ENCODE measurements at regions not wholly inside any gene's neighbourhood (a gene's known extent, or its start where the extent isn't known, plus 50 kb on each side); places are given as distances from the start of the nearest gene placed in this dataset.

- H3K9me3 ChIP-seq (replicated peaks in 1 of 11): peaks cover 0 to 5% (median 0%) of the 10 kb centered on the region in 11 experiments; a peak in 1 of 22 replicates
- no peak overlapping the region for H3K4me2 ChIP-seq
- H3K27ac ChIP-seq: no peak overlapping the region; a peak in 1 of 22 replicates
- H3K4me3 ChIP-seq: no peak overlapping the region
- H4K20me1 ChIP-seq: no peaks in the 10 kb centered on the region
- no peaks in the 10 kb centered on the region for H3K4me1 ChIP-seq
- no peak for TF ChIP-seq Cebpa-rat (IDR thresholded peaks at IDR 0.05)
- H3K9ac ChIP-seq: no peak overlapping the region
- no peaks in the 10 kb centered on the region for H3K36me3 ChIP-seq
- H3K27me3 ChIP-seq: no peaks in the 10 kb centered on the region
Observed at GRCh38 chr2:152846697-152847470, 128.5 kb downstream of the ARL6IP6 start.

- no peaks in the 10 kb centered on the region for H3K27me3 ChIP-seq
- no peak overlapping the region for H3K27ac ChIP-seq
- H3K4me3 ChIP-seq: no peak overlapping the region
- H3K36me3 ChIP-seq: no peaks in the 10 kb centered on the region
- no peak for TF ChIP-seq Cebpa-rat (IDR thresholded peaks at IDR 0.05)
- no peak overlapping the region for H3K4me2 ChIP-seq
- peaks cover 0 to 2% (median 0%) of the 10 kb centered on the region in 11 experiments; a peak in 2 of 22 replicates for H3K9me3 ChIP-seq (replicated peaks in 1 of 11)
- no peaks in the 10 kb centered on the region for H4K20me1 ChIP-seq
- no peak overlapping the region for H3K9ac ChIP-seq
- H3K4me1 ChIP-seq: no peaks in the 10 kb centered on the region; a peak in 1 of 20 replicates
Observed at GRCh38 chr2:152835674-152836073, 117.3 kb downstream of the ARL6IP6 start.

GRCh38 chr2:152827944-152828343 lies 109.5 kb downstream of the ARL6IP6 start:
- H3K4me2 ChIP-seq: peak overlapping the region in 7 of 11 experiments; percentile 3 to 52 (median 35); a peak in 7 of 22 replicates
- H3K27me3 ChIP-seq: no peaks in the 10 kb centered on the region
- no peak overlapping the region for H3K4me3 ChIP-seq
- H3K27ac ChIP-seq: peak overlapping the region in 9 of 11 experiments; percentile 61 to 88 (median 83); a peak in 18 of 22 replicates
- no peaks in the 10 kb centered on the region for H4K20me1 ChIP-seq
- peaks cover 13 to 33% (median 23%) of the 10 kb centered on the region in 10 experiments; a peak in 19 of 20 replicates for H3K4me1 ChIP-seq
- H3K9me3 ChIP-seq (replicated peaks in 1 of 11): peaks cover 0 to 15% (median 4%) of the 10 kb centered on the region in 11 experiments; a peak in 7 of 22 replicates
- no peak for TF ChIP-seq Cebpa-rat (IDR thresholded peaks at IDR 0.05)
- no peaks in the 10 kb centered on the region for H3K36me3 ChIP-seq
- H3K9ac ChIP-seq: peak overlapping the region in 8 of 11 experiments; percentile 28 to 69 (median 59); a peak in 14 of 22 replicates

DNA sequence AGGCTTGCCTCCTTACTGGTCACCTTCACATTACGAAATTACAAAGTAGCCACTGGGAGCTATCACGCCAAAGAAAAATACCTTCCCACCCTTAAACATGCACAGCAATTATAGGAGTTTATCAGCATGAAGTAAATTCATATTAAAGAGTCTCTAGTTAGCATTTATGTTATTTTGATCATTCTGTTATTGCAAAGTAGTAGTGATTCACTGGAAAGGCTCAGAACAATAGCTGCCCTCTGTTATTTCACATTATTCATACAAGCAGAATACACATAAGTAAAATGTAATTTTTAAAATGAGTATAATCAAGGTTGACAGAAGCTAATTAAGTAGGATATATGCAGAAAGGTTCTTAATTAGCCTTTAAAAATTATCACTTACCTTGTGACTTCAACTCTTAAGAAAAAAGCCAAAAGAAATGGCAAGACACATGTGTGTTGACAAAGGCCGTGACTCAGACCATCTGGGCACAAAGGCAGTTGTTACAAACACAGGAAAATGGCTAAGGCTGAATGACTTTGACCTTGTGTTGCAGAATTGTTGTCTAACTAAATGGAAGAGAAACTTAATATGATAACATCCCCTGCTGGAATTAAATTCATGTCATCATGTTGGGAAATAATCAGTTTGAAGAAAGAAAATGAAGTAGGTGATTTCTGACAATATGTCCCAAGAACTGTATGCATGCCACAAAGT lies 108.3 kb downstream of the ARL6IP6 start:
- Histone ChIP-seq H3K36me3 (no peaks in the 10 kb centered on the region), H3K4me2 (peak overlapping the region; percentile 3 to 52 (median 30); a peak in 17 of 22 replicates), H3K27ac (peak overlapping the region in 9 of 11 experiments; percentile 61 to 88 (median 83); a peak in 18 of 22 replicates), H4K20me1 (no peaks in the 10 kb centered on the region), H3K27me3 (no peaks in the 10 kb centered on the region), H3K9ac (peak overlapping the region in 8 of 11 experiments; percentile 32 to 69 (median 59); a peak in 13 of 22 replicates), H3K4me1 (peaks cover 13 to 33% (median 23%) of the 10 kb centered on the region in 10 experiments; a peak in 19 of 20 replicates), H3K9me3 (replicated peaks in 1 of 11) (peaks cover 0 to 15% (median 4%) of the 10 kb centered on the region in 11 experiments; a peak in 7 of 22 replicates), H3K4me3 (no peak overlapping the region)
- TF ChIP-seq Cebpa-rat (IDR thresholded peaks at IDR 0.05): peak in 8 of 11 experiments; percentile 35 to 88 (median 80); a peak in 12 of 22 replicates

DNA sequence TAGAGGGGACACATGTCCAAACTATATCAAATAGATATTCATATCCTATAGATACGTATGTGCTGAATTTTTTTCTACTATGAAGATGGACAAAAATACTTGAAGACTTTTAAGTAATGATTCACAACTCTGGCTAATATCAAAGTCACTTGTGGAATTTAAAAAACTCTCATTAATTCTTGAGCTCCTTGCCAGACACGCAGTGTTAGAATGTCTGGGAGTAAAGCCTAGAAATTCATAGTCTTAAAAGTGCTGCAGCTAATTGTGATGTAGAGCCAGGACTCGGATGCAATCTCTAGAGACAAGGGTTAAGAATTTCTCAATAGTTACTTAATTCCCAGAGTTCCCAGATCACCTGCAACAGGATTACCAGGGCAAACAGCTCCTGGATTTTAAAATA lies 107.4 kb downstream of the ARL6IP6 start:
- Histone ChIP-seq H3K27ac (peak overlapping the region in 9 of 11 experiments; percentile 61 to 88 (median 83); a peak in 18 of 22 replicates), H3K9ac (peak overlapping the region in 3 of 11 experiments; percentile 16 to 39 (median 32); a peak in 2 of 22 replicates), H3K4me3 (no peak overlapping the region), H3K4me2 (peak overlapping the region in 6 of 11 experiments; percentile 3 to 49 (median 32); a peak in 8 of 22 replicates), H4K20me1 (no peaks in the 10 kb centered on the region), H3K4me1 (peaks cover 13 to 33% (median 23%) of the 10 kb centered on the region in 10 experiments; a peak in 19 of 20 replicates), H3K36me3 (no peaks in the 10 kb centered on the region), H3K27me3 (no peaks in the 10 kb centered on the region), H3K9me3 (replicated peaks in 1 of 11) (peaks cover 0 to 15% (median 4%) of the 10 kb centered on the region in 11 experiments; a peak in 8 of 22 replicates)
- no peak for TF ChIP-seq Cebpa-rat (IDR thresholded peaks at IDR 0.05)

- no peaks in the 10 kb centered on the region for H3K36me3 ChIP-seq
- no peak overlapping the region for H3K4me2 ChIP-seq
- no peaks in the 10 kb centered on the region for H3K27me3 ChIP-seq
- peak overlapping the region in 7 of 11 experiments; percentile 1 to 38 (median 6); a peak in 6 of 22 replicates for H3K27ac ChIP-seq
- no peak overlapping the region for H3K9ac ChIP-seq
- peaks cover 0 to 15% (median 4%) of the 10 kb centered on the region in 11 experiments; a peak in 8 of 22 replicates for H3K9me3 ChIP-seq (replicated peaks in 1 of 11)
- H4K20me1 ChIP-seq: no peaks in the 10 kb centered on the region
- TF ChIP-seq Cebpa-rat (IDR thresholded peaks at IDR 0.05): no peak
- H3K4me3 ChIP-seq: no peak overlapping the region
- H3K4me1 ChIP-seq: peaks cover 13 to 24% (median 19%) of the 10 kb centered on the region in 10 experiments; a peak in 19 of 20 replicates
Observed at GRCh38 chr2:152823905-152824304, 105.5 kb downstream of the ARL6IP6 start.

GRCh38 chr2:152822676-152823075 lies 104.3 kb downstream of the ARL6IP6 start:
- Histone ChIP-seq H3K4me3 (no peak overlapping the region), H3K9me3 (replicated peaks in 1 of 11) (peaks cover 0 to 15% (median 4%) of the 10 kb centered on the region in 11 experiments; a peak in 8 of 22 replicates), H3K9ac (no peak overlapping the region), H4K20me1 (no peaks in the 10 kb centered on the region), H3K4me1 (peaks cover 12 to 20% (median 18%) of the 10 kb centered on the region in 10 experiments; a peak in 19 of 20 replicates), H3K4me2 (no peak overlapping the region), H3K27me3 (no peaks in the 10 kb centered on the region), H3K36me3 (no peaks in the 10 kb centered on the region), H3K27ac (peak overlapping the region in 2 of 11 experiments; percentile 1 to 4; a peak in 2 of 22 replicates)
- TF ChIP-seq Cebpa-rat (IDR thresholded peaks at IDR 0.05): no peak

DNA sequence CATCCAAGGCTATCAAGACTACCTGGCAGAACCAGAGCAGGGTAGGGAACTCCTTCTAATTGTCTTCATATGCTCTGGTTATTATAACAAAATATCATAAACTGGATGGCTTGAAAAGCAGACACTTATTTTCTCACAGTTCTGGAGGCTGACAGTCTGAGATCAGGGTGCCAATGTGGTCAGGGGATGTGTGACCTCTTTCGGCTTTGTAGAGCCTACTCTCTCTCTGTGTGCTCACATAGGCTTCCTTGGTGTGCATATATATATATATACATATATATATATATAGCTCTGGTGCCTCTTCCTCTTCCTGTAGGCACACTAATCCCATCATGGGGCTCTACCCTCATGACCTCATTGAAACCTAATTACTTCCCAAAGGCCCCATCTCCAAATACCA lies 101.6 kb downstream of the ARL6IP6 start:
- TF ChIP-seq Cebpa-rat (IDR thresholded peaks at IDR 0.05): no peak
- Histone ChIP-seq H4K20me1 (no peaks in the 10 kb centered on the region), H3K27me3 (no peaks in the 10 kb centered on the region), H3K9me3 (replicated peaks in 1 of 11) (peaks cover 0 to 4% (median 0%) of the 10 kb centered on the region in 11 experiments; a peak in 4 of 22 replicates), H3K36me3 (no peaks in the 10 kb centered on the region), H3K4me2 (no peak overlapping the region), H3K27ac (no peak overlapping the region), H3K4me1 (peaks cover 0 to 6% (median 4%) of the 10 kb centered on the region in 10 experiments; a peak in 6 of 20 replicates), H3K4me3 (no peak overlapping the region), H3K9ac (no peak overlapping the region)

Data from BLaER1 treated with 17β-estradiol and CSF1 and Interleukin-3, amounts not matched to agents 10 nM and 100 nM (cell line).